ENCODE measurements at regions not wholly inside any gene's neighbourhood (a gene's known extent, or its start where the extent isn't known, plus 50 kb on each side); places are given as distances from the start of the nearest gene placed in this dataset.

DNA sequence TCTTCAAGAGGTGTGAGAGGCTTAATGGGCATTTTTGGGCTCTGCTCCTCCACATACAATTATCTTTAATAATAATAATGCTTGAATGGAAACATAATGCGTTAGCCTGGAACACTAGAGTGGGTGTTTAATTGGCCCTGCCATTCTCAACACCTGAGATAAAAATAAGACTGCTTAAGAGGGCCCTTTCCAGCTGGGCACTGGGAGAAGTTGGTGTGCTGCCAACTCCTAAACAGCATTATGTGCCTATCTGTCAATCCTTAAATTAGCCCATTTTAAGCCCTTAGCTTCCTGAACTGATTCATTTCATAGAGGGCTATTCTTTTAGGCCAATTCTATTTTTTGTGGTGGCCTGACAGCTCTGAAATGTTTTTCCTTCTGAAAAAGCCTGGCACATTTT lies 211.1 kb upstream of the ZIC3 start:
- Mint-ChIP-seq H3K36me3 (ENCODE audit: low read depth) (no peaks in the 10 kb centered on the region), H3K27me3 (ENCODE audit: low read depth) (no peaks in the 10 kb centered on the region), H3K9me3 (ENCODE audit: low read depth) (peaks cover 2% of the 10 kb centered on the region), H3K27ac (ENCODE audit: unreplicated experiment) (no peak overlapping the region), H3K4me3 (ENCODE audit: unreplicated experiment) (no peak overlapping the region), H3K4me1 (ENCODE audit: low read depth) (no peaks in the 10 kb centered on the region)
- no peak for DNase-seq (ENCODE audit: low spot score)
- TF ChIP-seq, protein P1, sequence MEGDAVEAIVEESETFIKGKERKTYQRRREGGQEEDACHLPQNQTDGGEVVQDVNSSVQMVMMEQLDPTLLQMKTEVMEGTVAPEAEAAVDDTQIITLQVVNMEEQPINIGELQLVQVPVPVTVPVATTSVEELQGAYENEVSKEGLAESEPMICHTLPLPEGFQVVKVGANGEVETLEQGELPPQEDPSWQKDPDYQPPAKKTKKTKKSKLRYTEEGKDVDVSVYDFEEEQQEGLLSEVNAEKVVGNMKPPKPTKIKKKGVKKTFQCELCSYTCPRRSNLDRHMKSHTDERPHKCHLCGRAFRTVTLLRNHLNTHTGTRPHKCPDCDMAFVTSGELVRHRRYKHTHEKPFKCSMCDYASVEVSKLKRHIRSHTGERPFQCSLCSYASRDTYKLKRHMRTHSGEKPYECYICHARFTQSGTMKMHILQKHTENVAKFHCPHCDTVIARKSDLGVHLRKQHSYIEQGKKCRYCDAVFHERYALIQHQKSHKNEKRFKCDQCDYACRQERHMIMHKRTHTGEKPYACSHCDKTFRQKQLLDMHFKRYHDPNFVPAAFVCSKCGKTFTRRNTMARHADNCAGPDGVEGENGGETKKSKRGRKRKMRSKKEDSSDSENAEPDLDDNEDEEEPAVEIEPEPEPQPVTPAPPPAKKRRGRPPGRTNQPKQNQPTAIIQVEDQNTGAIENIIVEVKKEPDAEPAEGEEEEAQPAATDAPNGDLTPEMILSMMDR (IDR thresholded peaks at IDR 0.05), result no peak

DNA sequence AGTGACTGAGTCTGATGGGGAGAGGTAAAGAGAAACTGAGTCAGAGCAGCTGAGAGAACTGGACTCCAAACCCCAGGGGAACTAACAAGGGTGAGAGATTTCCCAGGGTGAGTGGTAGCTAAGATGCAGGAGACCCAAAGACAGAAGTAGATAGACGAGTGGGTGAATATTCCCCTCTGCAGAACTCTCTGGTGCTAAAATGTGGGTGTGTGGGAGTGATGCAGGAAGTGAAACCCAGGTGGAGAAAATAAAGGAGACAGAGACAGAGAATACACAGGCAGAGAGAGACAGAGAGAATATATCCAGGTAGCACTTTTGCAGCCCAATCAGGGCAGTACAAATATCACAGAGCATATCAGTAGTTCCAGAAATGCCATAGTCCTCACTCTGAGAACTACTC lies 212.5 kb upstream of the ZIC3 start:
- no peak for DNase-seq (ENCODE audit: low spot score)
- peaks cover 4% of the 10 kb centered on the region for H3K9me3 Mint-ChIP-seq (ENCODE audit: low read depth)
- TF ChIP-seq, protein P1 (IDR thresholded peaks at IDR 0.05), result no peak
- no peaks in the 10 kb centered on the region for H3K36me3 Mint-ChIP-seq (ENCODE audit: low read depth)
- H3K4me1 Mint-ChIP-seq (ENCODE audit: low read depth), result no peaks in the 10 kb centered on the region
- no peaks in the 10 kb centered on the region for H3K27me3 Mint-ChIP-seq (ENCODE audit: low read depth)
- no peak overlapping the region for H3K27ac Mint-ChIP-seq (ENCODE audit: unreplicated experiment)
- H3K4me3 Mint-ChIP-seq (ENCODE audit: unreplicated experiment), result no peak overlapping the region

DNA sequence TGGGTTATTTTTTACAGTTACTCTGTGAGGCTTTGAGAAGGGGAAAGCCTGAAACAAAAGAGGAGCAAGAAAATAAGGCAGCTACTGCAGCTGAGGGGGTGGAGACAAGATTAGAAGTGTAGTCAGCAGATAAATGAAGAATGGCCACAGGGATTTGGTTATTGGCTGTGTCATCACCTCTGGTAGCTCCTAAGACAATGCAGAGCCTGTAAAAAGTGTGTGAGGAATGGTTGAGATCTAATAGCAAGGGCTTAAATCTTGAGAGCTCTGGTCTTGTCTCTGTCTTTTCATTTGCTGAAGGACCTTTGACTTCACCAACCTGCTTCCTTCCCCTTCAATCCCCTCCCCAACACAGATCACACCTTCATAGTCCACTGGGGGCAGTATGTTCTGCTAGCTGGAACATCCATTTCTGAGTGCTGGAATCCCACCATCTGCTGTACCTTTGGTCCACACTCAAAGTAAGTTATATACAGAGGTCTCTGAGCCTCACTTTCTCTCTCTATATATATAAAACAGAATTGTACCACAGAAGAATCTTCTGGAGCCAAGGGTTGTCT lies 213.7 kb upstream of the ZIC3 start:
- no peak overlapping the region for H3K4me3 Mint-ChIP-seq (ENCODE audit: unreplicated experiment)
- peaks cover 4% of the 10 kb centered on the region for H3K9me3 Mint-ChIP-seq (ENCODE audit: low read depth)
- H3K4me1 Mint-ChIP-seq (ENCODE audit: low read depth), result no peaks in the 10 kb centered on the region
- no peaks in the 10 kb centered on the region for H3K36me3 Mint-ChIP-seq (ENCODE audit: low read depth)
- no peaks in the 10 kb centered on the region for H3K27me3 Mint-ChIP-seq (ENCODE audit: low read depth)
- no peak overlapping the region for H3K27ac Mint-ChIP-seq (ENCODE audit: unreplicated experiment)
- DNase-seq (ENCODE audit: low spot score), result no peak
- TF ChIP-seq, protein P1 (IDR thresholded peaks at IDR 0.05), result no peak

DNA sequence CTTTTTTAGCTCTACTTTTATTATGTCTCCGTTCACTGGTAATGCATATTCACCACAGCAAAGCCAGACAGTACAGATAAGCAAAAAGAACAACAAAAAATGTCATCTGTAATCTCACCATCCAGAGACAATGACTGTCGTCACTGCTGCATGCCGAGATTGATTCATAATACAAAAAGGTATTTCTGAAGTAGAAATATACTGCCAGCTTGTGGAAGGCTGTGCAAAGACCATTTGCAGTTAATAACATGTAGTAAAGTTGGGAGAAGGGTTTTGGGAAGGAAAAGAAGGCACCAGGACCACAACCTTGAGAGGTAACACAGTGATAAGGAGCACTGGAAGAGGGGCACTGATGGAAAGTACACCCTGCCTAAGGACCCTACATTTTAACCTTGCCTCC lies 223.0 kb upstream of the ZIC3 start:
- H3K27me3 Mint-ChIP-seq (ENCODE audit: low read depth), result no peaks in the 10 kb centered on the region

DNA sequence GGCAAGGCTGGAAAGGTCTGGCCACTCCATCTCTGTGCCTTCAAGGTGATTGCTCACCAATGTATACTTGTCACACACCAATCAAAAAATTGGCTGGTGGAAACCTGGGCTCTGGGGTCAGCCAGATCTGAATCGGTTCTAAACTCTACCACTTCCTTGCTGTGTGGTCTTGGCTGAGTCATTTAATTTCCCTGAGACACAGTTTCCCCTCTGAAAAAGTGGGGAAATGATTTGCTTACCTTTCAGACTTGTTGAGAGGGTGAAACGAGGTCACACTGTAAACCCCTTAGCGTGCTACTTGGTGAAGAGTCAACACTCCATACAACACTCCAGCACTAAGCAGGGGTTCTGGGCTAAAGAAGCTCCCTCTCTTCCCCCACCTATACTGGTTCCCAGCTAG lies 252.3 kb upstream of the ZIC3 start:
- no peaks in the 10 kb centered on the region for H3K27me3 Mint-ChIP-seq (ENCODE audit: low read depth)
- H3K27ac Mint-ChIP-seq (ENCODE audit: unreplicated experiment), result no peak overlapping the region
- H3K36me3 Mint-ChIP-seq (ENCODE audit: low read depth), result no peaks in the 10 kb centered on the region
- no peak overlapping the region for H3K4me3 Mint-ChIP-seq (ENCODE audit: unreplicated experiment)
- H3K4me1 Mint-ChIP-seq (ENCODE audit: low read depth), result no peaks in the 10 kb centered on the region
- TF ChIP-seq, protein P1 (IDR thresholded peaks at IDR 0.05), result no peak
- H3K9me3 Mint-ChIP-seq (ENCODE audit: low read depth), result peaks cover 23% of the 10 kb centered on the region
- no peak for DNase-seq (ENCODE audit: low spot score)

More for the DNA sequence above, 223.0 kb upstream of the ZIC3 start:
- H3K27ac Mint-ChIP-seq (ENCODE audit: unreplicated experiment), result no peak overlapping the region
- TF ChIP-seq, protein P1 (IDR thresholded peaks at IDR 0.05), result no peak
- H3K9me3 Mint-ChIP-seq (ENCODE audit: low read depth), result peaks cover 12% of the 10 kb centered on the region
- no peak for DNase-seq (ENCODE audit: low spot score)
- H3K4me1 Mint-ChIP-seq (ENCODE audit: low read depth), result no peaks in the 10 kb centered on the region
- no peaks in the 10 kb centered on the region for H3K36me3 Mint-ChIP-seq (ENCODE audit: low read depth)
- no peak overlapping the region for H3K4me3 Mint-ChIP-seq (ENCODE audit: unreplicated experiment)
